SKM-1 (cell line): ENCODE measurements at regions not wholly inside any gene's neighbourhood (a gene's known extent, or its start where the extent isn't known, plus 50 kb on each side); places are given as distances from the start of the nearest gene placed in this dataset.

ENCODE experiments used
- DNase-seq: peaks from one replicate; lab custom pipeline; 2025; ENCODE audit not compliant: unreplicated experiment; lab: John Stamatoyannopoulos, UW

DNA sequence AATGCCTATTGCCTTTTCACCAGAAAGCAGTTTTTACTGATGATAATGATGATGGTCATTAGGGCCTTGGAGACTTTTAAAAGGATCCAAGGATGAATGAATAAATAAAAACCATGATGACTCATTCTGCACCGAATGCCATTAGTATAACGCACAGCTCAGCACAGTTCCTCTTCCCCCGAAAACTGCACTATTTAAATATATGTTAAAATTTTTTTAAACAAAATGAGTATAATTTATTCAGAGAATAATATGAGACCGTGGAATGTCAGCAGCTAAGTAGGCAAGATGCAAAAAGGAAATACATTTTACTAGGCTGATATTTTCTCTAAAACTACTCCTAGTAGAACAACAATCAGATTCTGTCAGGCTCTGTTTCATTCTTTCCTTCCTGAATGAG lies 83.4 kb upstream of the NANOGP8 start:
- no peak for DNase-seq

DNA sequence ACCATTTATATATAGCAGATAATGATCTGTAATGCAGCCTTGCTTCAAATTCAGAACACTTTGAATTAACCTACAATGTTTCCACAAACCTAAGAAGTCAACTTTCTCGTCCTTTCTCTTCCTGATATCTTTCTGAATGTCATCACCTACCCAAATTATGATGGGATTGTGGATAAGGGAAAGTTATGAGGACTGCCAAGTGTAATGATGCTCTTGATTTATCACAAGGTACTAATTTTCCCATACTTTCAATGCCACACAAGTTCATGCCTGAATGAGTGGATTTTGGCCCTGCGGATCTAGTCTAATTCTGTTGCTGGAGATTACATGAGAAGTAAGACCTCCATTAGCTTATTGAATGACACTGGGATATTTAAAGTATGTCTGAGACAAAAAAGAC lies 82.6 kb upstream of the NANOGP8 start:
- DNase-seq = no peak

DNA sequence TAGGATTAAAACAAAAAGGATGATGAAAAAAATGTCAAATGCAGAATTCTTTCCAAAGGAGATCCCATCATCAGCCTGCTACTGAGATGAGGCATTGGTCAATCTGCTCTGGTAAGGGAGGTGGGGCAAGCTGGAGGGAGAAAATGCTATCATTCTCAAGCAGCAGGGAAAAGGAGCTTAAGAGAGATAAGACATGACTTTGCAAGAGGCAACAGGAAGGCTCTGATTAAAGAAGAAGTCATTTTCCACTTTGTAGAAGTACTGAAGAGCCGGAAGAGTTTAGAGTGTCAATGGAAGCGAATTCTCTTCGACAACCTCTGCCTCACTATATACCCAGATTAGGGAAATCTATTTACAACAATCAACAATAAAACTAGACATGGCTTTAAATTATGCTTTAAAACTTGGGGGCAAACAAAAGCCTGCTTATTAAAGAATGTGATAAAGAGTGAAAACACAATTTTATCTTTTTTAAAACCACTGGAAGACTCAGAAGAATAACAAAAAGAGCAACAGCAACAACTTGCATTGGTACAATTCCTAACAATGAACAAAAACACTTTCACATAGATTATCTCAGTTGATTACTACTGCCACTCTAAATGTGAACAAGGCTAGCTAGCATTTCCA lies 81.8 kb upstream of the NANOGP8 start:
- no peak for DNase-seq

DNA sequence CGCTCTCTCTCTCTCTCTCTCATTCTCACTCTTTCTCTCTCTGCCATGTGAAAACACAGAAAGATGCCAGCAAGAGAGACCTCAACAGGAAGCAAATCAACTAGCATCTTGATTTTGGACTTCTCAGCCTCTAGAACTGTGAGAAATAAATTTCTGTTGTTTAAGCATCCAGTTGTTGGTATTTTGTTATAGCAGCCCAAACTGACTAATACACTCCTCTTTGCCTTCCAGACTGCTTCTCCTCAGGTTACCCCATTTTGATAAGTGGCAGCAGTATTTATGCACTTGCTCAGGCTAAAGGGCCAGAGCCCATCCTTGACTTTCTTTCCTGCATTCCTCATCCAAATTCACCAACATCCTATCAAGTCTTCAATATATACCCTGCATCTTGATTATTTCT lies 76.6 kb upstream of the NANOGP8 start:
- no peak for DNase-seq

DNA sequence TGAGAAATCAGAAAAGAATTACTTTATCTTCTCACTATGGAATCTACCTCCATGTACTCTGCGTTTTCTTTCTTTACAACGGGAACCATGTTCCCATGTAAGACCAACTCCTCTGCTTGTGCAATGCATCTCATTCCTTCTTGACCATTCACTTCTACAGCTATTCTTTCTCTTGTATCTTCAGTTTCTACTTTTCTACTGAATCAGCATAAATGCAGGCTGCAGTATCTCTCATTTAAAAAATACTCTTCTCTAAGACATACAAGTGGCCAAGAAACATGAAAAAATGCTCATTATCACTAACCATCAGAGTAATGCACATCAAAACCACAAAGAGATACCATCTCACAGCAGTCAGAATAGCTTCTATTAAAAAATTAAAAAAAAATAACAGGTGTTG lies 74.1 kb upstream of the NANOGP8 start:
- no peak for DNase-seq

DNA sequence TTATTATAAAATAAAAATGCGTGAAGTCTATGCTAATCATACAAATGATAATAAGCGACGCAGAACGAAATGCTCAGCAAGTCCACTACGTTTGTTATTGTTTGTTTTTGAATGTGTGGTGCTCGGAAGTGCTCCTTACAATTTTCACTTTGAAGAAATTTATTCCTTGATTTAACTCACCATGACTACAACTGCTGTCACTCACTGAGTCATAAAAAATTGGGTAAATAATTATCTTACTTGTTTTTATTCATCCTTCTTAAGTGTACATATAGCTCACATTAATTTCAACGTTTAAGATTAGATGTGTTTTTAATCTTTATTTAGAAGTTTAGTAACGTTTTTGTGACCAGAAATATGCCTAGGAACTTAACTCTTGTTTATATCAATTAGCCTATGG lies 66.7 kb upstream of the NANOGP8 start:
- DNase-seq = no peak

DNA sequence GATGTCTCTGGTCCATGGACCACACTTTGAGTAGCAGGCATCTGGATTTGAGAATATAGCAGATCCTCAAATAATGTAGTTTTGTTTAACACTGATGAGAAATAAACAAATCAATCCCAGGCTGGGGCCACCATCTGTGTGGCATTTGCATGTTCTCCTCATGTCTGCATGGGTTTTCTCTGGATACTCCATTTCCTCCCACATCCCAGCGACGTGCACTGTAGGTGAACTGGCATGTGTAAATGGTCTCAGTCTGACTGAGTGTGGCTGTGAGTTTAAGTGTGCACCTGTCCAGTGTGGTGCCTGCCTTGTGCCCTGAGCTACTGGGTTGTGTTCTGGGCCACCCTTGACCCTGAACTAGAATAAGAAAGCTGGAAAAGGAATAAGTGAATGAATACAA lies 66.3 kb upstream of the NANOGP8 start:
- no peak for DNase-seq

DNA sequence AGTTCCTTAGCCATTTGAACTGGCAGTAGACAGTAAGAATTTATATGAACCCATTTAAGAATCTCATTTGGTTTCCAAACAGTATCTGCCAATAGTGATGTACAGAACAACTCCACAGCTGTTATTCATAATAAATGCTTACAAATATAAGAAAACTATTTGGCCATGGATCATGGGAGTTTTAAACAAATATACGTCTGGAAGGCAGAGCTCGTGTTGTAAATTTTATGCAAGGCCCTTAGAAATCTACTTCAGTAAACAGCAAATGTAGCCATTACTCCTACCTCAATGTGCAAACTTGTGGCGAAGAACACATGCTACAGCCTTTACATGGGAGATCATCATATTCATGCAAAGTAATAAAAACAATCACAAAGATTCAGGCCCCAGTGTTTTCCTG lies 65.3 kb upstream of the NANOGP8 start:
- no peak for DNase-seq

DNA sequence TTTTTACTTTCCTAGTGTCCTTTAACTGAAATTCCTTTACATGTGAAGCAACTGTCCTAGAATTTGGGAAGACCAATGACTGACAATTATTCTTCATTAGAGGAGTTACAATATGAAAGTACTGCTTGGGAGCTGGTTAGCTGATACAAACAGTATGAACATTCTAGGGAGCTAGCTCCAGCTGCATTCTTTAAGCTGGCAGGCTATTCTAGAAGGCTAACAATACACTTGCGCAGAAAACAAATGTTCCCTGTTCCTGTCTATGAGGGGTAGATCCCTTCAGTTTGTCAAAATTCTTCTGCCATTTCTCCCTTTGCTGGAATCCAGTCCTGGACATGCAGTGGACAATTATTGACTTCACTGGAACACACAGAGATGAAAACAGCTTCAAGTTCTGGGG lies 60.2 kb upstream of the NANOGP8 start:
- DNase-seq = no peak

DNA sequence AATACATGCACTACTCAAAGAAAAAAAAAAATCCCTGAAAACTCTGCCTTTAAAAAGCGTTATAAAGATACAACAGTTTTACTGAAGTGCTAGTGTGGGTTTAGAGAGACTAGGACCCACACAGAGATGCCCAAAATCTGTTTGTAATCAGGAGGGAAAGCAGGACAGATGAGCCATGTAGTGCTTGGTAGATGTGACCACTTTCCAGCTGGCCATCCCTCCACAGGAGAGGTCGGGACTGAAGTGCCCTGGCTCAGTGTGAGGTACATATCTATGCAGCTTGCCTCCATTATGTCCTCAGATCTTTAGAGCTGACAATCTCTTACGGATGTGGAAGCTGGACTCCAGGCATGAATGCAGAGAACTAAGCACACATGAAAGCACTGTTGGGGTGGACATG lies 57.5 kb upstream of the NANOGP8 start:
- no peak for DNase-seq

DNA sequence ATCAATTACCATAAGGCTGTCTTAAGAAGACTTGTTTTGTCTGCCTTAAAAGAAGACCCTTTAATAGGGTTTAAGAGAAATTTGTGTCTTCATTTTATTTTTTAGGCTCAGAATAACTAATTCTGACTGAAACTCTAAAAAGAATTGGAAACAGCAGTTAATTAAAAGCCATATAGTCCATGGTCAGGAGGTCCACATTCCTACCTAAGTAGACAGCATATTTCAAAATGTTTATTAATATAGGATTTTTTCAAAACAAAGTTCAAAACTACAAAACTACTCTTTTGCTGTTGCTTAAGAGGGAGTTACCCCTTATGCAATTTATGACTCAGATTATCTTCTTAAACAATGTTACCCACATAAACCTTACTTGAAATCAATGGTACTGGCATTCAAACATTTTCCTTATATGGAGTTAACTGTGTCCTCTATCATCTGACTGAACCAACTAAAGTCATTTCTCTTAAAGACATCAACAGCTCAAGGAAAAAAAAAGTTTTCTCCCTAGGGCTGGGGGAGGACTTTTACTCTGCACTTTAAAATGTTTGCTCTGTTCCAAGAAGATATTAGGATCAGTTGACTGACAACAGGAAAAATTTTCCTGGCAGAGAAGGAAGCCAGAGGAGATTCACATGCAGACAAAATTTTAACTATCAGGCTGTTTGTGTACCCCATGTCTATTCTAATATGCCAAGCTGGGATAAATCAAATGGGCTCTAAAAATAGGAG lies 56.8 kb upstream of the NANOGP8 start:
- DNase-seq = no peak

DNA sequence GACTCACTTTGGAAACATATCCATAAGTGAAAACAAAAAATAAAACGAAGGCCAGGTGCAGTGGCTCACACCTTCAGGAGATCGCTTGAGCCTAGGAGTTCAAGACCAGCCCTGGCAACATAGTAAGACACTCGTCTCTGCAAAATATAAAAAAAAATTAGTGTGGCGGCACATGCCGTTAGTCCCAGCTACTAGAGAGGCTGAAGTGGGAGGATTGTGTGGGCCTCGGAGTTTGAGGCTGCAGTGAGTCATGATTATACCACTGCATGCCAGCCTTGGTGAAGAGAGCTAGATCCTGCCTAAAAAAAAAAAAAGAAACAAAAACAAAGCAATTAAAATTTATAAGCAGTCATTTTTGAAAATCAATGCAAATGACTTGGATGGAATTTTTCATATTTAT lies 54.7 kb upstream of the NANOGP8 start:
- DNase-seq = no peak

DNA sequence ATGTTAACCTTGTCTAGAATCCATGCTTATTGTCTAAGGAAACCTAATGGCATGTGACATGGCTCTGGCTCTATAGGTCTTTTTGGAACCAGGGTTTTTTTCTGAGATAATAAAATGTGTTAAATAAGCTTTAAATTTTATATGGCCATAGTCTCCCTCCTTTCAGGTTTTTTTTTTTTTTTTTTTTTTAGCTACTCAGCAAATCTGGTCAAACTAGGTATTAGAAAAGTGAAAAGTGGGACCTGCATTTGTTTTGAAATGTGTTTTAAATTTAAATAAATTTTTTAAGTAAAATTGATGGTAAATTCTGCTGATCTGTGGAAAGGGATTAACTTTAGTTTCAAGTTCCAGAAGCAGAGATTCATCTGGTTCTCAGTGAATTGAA lies 52.1 kb upstream of the NANOGP8 start:
- no peak for DNase-seq

DNA sequence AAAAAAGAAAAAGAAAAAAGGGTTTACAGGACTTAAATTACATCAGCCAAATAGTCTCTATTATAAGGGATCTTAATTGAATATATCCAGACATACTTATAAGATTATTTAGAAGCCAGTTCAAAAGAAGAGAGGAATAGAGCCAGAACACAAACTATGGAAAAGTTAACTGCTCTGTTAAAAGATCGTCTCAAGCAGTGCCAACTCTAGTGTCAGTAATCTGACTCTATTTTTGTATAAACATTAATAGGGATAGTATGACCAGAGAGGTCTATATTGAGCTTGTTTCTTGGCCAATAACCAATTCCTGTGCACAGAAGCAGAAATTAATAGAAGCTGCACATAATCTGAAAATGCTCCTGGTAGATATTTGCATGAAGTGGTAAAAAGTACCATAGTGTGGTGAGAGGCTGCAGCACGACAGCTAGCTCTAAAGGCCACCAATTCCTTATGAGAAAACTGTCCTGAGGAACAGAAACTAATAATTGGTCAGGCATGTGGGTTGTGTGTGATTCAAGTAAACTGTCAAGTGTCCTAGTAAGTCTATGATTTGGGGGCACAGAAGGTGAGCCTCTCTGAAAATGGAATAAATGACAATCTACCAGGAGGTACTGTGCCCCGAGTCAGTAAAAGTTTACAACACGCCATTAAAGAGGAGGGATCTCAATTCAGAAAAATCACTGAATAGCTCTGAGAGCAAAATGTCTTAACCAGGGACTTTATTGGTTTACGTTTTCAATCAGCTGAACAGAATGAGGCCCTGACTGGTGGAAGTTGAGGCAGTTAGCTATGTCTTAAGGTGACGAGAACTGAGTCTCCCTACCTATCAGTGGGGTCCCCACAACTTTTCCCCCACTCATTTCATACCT lies 51.5 kb upstream of the NANOGP8 start:
- DNase-seq = no peak
